RWPE1 (cell line): ENCODE measurements at regions not wholly inside any gene's neighbourhood (a gene's known extent, or its start where the extent isn't known, plus 50 kb on each side); places are given as distances from the start of the nearest gene placed in this dataset.
"Not testable (repeated sequence)": the region's sequence is repeated elsewhere in the genome, so short reads cannot be mapped to it uniquely, and the experiment has no call there.

Experiments
- CTCF ChIA-PET: fragments of 350-600 bp; sonication (Branson Sonifier 250); formaldehyde crosslinking; extraction: SDS; loops from one replicate; lab custom pipeline; 2021; lab: Yijun Ruan, JAX
- POLR2A ChIA-PET: fragments of 400-600 bp; formaldehyde crosslinking; extraction: SDS; loops from one replicate; lab custom pipeline; 2020; ENCODE audit warnings: antibody characterized with exemption; ENCODE audit not compliant: low non-redundant PET; lab: Yijun Ruan, JAX
- DNase-seq: peaks from one replicate; pipeline ENCODE4 v3.0.0; 2012; ENCODE audit warnings: low spot score
- H3K27ac ChIP-seq: fragments of 450-650 bp; 2 replicates; pipeline ENCODE4 v1.5.1; 2017
- TF ChIP-seq, protein P1 (sequence below): fragments of 450-650 bp; conservative IDR thresholded peaks from 2 replicates; pipeline ENCODE4 v1.5.1; 2017; ENCODE audit warnings: low read depth, mild to moderate bottlenecking

DNA sequence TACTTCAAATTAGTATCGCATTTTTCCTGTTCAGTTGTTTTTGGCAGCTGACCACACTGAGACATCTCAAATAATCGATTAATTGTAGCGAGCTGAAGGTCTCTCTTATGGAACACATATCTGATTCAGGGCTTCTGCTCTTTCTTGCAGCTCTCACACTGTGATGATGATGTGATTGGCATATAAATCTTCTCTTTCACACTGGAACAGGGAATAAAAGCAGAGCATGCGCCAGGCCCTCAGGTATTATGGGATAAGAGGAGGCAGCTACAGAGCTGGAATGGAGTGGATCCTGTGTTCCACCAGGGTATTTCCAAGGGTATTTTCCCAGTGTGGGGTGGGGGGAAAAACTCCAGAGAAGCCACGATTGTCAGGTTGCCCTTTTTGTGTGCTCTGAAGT lies 265.4 kb upstream of the CASK start:
- TF ChIP-seq, protein P1, sequence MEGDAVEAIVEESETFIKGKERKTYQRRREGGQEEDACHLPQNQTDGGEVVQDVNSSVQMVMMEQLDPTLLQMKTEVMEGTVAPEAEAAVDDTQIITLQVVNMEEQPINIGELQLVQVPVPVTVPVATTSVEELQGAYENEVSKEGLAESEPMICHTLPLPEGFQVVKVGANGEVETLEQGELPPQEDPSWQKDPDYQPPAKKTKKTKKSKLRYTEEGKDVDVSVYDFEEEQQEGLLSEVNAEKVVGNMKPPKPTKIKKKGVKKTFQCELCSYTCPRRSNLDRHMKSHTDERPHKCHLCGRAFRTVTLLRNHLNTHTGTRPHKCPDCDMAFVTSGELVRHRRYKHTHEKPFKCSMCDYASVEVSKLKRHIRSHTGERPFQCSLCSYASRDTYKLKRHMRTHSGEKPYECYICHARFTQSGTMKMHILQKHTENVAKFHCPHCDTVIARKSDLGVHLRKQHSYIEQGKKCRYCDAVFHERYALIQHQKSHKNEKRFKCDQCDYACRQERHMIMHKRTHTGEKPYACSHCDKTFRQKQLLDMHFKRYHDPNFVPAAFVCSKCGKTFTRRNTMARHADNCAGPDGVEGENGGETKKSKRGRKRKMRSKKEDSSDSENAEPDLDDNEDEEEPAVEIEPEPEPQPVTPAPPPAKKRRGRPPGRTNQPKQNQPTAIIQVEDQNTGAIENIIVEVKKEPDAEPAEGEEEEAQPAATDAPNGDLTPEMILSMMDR = no peak
- H3K27ac ChIP-seq = no peak overlapping the region
- no peak for DNase-seq
- ChIA-PET CTCF (no interaction called here), POLR2A (no interaction called here)

DNA sequence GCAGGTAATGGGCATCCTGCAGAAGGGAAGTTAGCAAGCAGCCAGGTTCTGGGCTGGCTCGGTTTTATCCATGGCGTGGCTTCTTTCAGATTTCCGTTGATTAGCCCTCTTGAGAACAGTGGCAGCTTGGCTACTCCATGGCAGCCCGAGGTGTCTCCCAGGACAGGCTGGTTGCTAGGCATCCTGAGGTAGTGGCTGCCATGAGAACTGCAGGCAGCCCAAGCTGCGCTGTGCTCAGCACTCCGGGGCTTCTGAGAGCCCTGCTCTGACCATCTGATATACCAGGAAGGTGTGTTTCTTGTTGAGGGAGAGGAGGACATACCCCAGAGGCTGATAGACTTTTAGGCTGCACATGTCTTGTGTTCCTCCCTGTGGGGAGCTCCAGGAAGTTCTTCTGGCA lies 253.4 kb upstream of the CASK start:
- no peak for DNase-seq
- H3K27ac ChIP-seq = no peak overlapping the region
- TF ChIP-seq, protein P1 = no peak
- ChIA-PET CTCF (no interaction called here), POLR2A (no interaction called here)

DNA sequence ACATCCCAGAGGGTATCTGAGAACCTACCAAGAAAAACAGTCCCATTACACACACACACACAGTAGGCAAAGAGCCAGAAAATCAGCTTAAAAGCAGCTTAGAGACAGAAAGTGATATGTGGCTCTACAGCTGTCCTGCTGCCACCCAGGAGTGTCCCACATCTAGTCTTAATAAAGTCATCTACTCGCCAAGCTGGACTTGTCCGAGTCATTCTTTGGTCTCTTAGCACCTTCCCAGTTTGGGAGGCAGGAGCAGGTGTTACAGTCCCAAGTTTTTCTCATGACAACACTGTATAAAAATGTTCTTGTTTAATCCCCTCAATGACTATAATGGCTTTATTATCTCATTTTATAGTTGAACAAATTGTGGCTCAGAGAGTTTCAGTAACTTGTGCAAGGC lies 252.5 kb upstream of the CASK start:
- CTCF ChIA-PET = no interaction called here
- TF ChIP-seq, protein P1 = no peak
- POLR2A ChIA-PET = no interaction called here
- H3K27ac ChIP-seq = no peak overlapping the region
- DNase-seq = no peak

DNA sequence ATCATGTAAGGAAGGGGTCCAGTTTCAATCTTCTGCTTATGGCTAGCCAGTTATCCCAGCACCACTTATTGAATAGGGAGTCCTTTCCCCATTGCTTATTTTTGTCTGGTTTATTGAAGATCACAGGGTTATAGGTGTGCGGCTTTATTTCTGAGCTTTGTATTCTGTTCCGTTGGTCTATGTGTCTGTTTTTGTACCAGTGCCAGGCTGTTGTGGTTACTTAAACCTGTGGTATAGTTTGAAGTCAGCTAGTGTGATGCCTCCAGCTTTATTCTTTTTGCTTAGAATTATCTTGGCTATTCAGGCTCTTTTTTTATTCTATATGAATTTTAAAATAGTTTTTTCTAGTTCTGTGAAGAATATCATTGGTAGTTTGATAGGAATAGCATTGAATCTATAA lies 234.6 kb upstream of the CASK start:
- H3K27ac ChIP-seq, DNase-seq, POLR2A ChIA-PET: not testable (repeated sequence)
- CTCF ChIA-PET = interaction anchor here (0.6 to 0.7 kb wide), 2 partner anchors 11 to 398 kb away, joined by 3 to 4 read pairs; no protein-coding TSS in a partner anchor

DNA sequence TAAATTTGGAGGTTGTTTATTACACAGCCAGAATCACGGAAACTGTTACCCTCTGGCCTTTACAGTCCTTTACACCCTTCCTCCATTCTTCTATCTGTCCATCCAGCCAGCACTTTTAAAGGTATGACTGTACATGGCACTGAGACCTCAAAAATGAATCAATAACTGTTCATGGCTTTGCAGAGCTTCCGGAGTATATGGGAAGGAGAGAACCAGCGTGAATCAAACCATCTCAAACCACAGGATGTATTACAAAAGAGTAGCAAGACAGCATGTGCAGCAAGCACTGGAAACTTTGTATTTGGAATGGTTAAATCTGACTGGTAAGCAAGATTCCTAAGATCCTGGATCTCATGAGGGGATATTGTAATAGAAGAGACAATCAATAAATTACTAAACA lies 228.5 kb upstream of the CASK start:
- CTCF ChIA-PET = no interaction called here
- no peak overlapping the region for H3K27ac ChIP-seq
- no peak for DNase-seq
- POLR2A ChIA-PET = no interaction called here
- TF ChIP-seq, protein P1 = no peak

DNA sequence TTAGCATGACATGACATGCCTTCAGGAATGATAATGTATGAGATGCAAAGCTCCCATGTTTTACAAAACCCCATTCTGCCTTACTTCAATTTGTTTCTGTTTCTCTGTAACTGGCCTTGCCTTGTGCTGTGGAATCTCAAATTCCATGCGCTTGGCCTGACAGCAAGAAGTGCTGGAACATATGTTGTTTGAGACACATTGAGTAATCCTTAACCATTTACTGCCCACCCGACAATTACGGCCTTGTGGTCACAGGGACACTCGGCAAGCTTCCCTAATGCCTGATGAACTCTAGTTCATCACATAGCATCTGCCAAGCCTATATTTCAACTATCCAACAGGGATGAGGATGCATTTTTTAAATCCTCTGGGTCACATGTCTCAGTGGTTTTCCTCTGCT lies 226.4 kb upstream of the CASK start:
- H3K27ac ChIP-seq = no peak overlapping the region
- ChIA-PET POLR2A (no interaction called here), CTCF (no interaction called here)
- TF ChIP-seq, protein P1 = no peak
- DNase-seq = no peak

DNA sequence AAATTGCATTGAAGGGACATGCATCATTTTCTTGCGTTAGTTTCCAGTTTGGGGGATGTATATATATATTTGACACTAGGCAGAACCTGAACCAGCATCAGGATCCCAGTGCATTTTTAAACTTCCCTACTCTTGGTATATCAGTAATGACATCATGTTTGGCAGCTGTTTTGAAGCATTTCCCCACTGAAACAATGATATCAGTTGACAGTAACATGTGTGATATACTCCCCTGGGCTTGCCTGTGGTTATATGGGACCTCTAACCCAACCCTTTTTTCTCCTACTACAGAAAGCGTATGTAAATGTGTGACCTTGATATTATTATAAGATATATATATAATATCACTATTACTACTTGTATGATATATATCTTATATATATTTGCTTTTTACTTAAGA lies 225.9 kb upstream of the CASK start:
- DNase-seq = no peak
- ChIA-PET CTCF (no interaction called here), POLR2A (no interaction called here)
- TF ChIP-seq, protein P1 = no peak
- H3K27ac ChIP-seq = no peak overlapping the region
